ENCODE measurements at regions not wholly inside any gene's neighbourhood (a gene's known extent, or its start where the extent isn't known, plus 50 kb on each side); places are given as distances from the start of the nearest gene placed in this dataset.
"Not testable (repeated sequence)": the region's sequence is repeated elsewhere in the genome, so short reads cannot be mapped to it uniquely, and the experiment has no call there.

DNA sequence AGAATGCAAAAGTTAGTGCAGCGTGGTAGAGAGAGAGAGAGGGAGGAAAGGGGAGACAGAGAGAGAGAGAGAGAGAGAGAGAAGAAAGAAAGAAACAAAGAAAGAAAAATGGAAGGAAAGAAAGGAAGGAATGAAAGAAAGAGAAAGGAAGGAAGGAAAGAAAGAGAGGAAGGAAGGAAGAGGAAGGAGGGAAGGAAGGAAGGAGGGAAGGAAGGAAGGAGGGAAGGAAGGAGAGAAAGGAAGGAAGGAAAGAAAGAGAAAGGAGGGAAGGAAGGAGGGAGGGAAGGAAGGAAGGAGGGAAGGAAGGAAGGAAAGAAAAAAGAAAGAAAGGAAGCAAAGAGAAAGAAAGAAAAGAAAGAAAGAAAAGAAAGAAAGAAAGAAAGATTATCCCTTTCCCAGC is 209.8 kb upstream of the MYO3A start:
- DNase-seq: no peak

DNA sequence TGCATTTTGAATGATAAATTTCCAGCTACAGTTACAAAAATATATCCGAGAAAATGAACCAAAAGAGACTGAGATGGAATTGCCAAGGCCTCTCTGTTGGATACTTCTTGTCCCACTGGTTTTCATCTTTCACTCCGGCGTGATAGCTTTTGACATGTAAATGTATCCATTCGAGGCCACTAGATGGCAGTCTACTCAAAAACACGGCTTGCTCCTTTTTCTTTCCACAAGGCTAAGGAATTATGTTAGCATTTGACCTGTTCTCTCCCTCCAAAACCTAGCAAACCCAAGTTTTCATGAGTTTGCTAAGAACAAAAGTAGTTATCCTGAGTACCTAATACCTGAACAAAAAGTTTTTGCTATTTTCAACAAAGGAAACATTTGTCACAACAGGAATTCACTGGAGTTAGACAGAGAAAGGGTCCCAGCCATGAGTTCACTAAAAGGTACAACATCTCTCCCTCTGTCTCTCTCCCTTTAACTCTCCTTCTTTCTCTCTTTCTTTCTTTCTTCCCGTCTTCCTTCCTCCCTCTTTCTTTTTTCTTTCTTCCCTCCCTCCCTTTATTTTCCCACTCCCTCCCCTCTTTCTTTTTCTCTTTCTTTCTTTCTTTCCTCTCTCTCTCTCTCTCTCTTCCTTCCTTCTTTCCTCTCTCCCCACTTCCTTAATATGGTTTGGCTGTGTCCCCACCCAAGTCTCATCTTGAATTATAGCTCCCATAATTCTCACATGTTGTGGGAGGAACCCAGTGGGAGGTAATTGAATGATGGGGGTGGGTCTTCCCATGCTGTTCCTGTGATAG is 207.9 kb upstream of the MYO3A start:
- peak; percentile 44 for DNase-seq

DNA sequence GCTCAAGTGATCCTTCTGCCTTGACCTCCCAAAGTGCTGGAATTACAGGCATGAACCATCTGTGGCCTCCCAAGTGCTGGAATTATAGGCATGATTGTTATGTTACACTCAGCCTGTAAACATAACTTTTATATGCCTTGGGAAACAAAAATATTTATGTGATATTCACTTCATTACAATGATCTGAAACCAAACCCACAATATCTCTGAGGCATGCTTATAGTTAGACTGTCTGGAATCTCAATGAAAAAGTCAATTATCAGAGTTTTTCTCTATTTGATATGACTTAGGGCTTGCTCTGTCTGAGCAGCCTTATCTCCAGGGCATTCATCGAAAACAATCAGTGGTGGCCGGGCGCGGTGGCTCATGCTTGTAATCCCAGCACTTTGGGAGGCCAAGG is 195.3 kb upstream of the MYO3A start:
- DNase-seq: no peak

DNA sequence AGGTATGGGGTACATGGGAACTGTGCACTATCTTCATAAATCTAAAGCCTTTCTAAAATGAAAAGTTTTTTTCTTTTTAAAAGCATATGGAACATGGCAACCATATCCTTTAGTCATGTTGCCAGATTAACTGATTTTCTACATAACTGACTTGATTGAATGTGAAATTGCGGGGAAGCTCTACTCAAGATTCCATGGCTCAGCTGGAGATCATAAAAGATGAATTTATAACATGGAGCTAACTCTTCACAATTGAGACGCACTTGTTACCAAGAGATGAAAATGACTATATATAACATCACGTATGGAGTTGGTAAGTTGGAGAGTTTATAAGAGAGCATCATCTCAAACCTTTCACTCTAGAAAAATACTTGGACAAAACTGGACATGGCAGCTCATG is 190.2 kb upstream of the MYO3A start:
- DNase-seq: no peak

DNA sequence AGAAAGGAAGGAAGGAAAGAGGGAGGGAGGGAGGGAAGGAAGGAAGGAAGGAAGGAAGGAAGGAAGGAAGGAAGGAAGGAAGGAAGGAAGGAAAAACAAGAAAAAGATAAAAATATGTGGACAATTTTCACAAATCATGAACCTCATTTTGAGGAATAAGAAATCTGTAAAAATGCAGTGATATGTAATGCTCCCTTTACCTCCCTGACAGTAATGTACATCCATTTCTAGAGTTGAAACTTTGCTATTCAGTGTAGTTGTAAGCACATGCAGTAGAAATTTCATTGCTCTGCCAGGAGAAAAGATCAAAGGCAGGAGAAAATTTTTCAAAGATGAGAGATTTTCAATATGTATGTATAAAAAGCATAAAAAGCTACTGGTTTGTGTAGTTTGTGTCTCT is 189.5 kb upstream of the MYO3A start:
- DNase-seq: no peak

DNA sequence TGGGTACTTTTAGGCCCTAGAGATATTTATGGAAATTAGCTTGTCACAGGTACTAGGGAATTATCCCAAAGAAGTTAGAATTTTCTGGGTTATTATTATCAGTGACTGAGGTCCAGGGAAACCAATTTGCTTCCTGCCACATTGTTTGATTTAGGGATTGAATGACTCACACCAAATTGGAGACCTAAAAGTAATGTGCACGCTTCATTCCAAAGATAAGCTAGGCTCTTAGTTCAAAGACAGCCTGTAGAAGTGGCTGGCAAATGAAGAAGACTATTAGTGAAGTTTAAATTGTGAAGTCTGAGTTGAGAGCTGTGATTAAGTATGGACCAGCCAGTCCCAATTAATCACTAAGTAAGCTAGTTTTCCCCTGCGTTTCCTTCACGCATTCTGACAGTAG is 188.1 kb upstream of the MYO3A start:
- no peak for DNase-seq

DNA sequence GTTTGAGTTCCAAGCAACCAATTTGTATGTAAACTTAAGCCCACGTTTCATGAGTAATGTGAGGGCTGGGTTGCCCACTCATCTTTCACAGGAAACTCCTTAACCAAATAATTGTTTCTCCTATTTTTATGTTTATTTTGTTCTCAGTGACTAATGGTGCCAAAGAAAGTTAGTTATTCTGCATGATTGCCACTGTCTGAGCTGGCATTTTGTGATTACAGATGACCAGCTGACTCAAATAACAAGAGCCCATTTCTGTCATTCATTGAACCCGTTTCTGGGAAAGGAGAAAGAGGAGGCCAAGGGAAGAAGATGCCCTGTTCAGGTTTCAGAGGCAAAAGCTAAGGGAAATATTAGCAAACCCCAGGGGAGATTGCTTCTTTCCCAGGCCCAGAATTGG is 186.9 kb upstream of the MYO3A start:
- no peak for DNase-seq

DNA sequence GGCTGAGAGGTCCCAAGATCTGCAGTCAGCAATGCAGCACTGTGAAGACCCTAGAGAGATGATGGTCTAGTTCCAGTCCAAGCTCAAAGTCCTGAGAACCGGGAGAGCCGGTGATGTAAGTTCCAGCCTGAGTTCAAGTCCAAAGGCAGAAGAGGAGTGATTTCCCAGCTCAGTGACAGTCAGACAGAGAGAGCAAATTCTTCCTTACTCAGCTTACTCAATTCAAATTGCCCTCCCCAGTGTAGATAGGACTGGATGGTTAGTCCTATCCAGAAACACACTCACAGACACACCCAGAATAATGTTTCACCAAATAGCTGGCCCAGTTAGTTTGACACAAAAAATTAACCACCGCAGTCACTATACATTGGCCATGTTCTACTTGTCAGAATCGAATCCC is 185.5 kb upstream of the MYO3A start:
- DNase-seq: no peak

DNA sequence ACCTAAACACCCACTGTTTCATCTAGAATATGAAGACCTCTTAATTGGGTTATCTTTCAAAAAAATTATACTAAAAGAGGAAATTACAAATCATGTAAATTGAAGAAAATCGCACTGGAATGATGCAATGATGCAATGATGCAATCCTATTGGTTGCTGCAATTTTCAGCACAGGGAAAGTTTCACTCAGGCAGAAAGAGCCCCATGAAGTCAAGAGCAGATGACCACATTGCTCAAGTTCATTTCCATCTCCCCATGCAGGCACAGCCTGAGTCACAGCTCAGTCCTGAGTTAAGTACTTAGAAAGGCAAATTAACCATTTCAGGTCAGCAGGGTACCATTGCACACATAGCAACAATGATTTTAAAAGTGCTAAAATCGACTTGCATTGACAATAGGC is 180.3 kb upstream of the MYO3A start:
- DNase-seq: no peak

DNA sequence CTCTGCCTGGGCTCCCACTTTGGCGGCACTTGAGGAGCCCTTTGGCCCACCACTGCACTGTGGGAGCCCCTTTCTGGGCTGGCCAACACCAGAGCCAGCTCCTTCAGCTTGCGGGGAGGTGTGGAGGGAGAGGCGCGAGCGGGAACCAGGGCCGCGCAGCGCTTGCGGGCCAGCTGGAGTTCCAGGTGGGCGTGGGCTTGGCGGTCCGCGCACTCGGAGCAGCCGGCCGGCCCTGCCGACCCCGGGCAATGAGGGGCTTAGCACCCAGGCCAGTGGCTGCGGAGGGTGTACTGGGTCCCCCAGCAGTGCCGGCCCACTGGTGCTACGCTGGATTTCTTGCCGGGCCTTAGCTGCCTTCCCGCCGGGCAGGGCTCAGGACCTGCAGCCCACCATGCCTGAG is 178.2 kb upstream of the MYO3A start:
- DNase-seq: not testable (repeated sequence)

DNA sequence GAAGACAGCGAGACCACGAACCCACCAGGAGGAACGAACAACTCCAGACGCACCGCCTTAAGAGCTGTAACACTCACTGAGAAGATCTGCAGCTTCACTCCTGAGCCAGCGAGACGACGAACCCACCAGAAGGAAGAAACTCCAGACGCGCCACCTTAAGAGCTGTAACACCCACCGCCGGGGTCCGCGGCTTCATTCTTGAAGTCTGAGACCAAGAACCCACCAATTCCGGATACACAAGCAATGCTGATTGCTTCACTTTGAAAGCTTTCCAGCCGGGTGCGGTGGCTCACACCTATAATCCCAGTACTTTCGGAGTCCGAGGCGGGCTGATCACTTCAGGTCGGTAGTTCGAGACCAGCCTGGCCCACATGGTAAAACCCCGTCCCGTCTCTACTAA is 177.2 kb upstream of the MYO3A start:
- DNase-seq: no peak

DNA sequence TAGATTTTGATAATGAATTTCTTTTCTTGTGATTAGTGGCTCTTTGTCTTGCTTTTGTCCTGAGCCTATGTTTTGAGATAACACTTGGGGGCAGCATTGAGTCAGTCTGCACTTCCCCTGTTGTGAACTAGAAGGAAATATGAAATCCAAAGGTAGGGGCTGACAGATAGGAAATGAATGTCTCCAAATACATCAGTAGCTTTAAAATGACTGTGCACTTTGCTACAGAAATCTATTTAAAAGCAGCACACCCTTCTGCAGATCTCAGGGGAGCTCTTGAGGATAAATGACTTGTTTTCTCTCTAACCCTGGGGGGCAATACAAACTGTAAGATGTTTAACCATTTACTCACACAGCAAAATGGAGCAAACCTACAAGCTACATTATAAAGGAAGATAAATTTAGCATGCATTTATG is 176.0 kb upstream of the MYO3A start:
- peak; percentile 30 for DNase-seq

DNA sequence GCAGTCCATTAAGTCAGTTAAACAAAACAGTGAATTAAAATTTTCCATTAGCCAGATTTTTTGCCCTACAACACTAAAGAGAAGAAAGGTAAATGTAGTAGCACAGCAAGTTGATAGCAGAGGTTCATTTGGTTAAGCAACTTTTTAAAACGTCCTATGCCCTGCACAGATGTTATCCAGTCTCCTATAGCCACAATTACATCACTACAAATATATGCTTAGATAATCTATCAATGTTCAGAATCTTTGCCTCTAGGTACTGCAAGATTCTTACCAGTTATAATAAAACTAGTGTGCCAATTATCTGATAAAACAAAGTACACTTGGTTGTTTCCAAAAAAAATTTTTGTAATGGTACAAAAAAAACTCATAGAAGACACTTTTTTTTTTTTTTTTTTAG is 175.5 kb upstream of the MYO3A start:
- no peak for DNase-seq

DNA sequence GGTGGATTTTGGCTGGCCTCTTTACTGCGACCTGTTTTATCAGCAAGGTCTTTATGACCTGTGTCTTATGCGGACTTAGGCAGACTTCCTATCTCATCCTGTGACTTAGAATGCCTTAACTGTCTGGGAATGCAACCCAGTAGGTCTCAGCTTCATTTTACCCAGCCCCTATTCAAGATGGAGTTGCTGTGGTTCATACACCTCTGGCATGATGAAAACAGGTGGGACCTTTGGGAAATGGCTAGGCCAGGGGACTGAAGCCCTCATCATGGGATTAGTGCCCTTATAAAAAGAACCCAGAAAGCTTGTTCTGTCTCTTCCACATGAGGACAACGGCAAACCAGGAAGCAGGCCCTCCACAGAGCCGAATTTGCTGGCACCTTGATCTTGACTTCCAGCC is 172.1 kb upstream of the MYO3A start:
- no peak for DNase-seq

DNA sequence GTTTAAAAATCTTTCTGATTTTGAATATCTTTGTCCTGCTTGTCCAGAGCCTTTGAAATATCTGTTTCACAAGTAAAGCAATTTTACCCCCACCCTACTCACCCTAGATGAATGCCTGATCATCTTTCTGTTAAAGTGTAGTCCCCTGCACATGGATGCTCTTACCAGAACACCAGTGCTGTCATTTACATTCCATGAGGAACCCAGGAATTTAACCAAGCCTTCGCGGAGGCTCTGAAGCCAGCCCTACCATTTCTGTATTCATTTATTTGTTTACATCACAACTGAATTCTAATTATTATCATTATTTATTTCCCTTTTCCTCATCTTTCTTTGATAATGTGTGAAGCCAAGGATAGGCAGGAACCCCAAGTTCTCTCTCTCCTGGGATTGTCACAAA is 167.8 kb upstream of the MYO3A start:
- DNase-seq: no peak

DNA sequence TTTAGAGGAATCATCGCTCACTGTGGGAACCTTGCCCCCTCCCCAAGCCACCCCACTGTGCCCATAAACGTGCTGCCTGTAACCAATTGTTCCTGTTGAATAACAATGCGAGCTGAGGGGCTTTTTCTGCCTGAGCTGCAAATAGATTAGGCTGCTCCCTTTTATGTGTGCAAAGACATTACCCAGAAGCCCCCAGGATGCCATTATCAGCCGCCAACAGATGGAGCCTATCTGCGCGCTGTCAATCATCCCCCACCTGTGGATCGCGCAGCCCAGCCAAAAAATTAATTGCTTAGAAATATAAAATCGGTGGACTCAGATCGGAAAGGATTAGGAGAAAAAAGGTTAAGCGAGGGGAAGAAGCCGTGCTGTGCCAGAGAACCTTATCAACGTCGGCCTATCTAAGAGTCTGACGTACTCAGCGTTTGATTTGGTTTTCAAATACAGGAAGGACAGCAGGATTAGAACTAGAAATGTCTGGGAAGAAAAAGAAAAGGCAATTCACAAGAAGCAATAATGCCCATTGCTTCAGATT is 167.3 kb upstream of the MYO3A start:
- DNase-seq: no peak

DNA sequence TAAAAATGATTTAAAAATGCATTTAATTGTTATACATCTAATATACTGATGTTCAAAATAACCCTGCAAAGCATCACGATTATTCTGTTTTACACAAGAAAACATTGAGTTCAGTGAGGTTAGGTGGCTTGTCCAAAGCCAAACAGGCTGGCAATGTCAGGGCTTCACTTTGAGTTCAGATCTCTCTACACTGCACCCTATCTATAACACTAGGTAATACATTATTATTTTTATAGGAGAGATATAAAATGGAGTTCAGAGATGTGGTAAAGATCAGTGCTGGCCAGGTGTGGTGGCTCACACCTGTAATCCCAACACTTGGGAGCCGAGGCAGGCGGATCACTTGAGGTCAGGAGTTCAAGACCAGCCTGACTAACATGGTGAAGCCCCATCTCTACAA is 165.9 kb upstream of the MYO3A start:
- DNase-seq: no peak

DNA sequence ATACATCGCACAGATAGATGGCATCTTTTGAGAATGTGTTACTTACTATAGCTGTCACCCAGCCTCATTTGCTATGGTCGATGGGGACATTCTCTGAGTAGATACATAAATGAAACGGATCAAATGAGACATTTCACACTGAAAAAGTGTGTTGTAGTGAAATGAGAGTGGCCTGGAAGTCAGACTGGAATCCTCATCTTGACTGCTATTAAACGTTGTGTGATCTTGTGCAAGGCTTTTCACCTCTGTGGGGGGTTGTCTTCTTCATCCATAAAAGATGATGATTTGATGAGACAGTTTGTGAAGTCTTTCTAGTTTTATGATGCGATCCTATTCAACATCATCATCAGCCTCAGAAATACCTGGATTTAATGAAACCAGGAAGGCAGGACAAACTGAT is 155.4 kb upstream of the MYO3A start:
- DNase-seq: no peak

DNA sequence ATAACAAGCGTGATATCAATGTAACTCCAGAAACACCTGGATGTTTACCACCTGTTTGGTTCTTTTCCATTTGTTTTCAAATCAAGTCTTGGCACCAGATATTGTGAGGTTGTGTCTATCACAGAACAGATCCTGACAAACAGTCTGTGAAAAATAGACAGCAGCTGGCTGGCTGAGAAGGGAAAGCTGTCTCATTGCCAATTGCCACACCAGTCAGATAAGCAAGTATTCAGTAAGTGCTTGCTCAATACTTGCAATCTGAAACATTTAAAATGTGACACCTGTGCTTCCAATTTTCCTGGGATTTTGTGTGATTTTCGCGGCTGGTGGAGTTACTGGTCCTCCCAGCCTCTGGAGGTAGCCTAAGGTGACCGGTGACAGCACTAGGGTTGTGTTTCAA is 147.9 kb upstream of the MYO3A start:
- no peak for DNase-seq

DNA sequence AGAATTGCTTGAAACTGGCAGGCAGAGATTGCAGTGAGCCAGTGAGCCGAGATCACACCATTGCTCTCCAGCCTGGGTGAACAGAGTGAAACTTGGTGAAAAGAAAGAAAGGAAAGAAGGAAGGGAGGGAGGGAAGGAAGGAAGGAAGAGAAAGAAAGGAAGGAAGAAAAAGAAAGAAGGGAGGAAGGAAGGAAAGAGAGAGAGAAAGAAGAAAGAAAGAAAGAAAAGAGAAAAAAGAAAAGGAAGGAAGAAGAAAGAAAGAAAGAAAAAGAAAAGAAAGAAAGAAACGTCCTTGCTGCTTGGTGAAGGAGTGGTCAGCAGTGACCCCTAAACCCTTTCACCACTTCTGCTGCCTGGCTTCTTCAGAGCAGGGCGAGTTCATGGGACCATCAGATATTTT is 147.1 kb upstream of the MYO3A start:
- no peak for DNase-seq

DNA sequence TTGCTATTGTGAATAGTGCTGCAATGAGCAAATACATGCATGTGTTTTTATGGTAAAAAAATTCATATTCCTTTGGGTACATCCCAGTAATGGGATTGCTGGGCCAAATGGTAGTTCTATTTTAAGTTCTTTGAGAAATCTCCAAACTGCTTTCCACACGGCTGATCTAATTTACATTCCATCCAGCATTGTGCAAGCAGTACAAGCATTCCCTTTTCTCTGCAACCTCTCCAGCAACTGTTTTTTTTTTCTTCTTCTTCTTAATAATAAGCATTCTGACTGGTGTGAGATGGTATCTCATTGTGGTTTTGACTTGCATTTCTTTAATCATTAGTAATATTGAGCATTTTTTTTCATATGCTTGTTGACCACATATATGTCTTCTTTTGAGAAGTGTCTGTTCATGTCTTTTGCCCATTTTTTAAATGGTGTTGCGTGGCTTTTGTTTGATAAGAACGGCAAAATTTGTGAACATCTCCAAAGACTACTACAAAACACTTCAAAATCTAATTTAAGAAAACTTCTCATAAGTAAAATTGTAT is 136.1 kb upstream of the MYO3A start:
- DNase-seq: no peak

DNA sequence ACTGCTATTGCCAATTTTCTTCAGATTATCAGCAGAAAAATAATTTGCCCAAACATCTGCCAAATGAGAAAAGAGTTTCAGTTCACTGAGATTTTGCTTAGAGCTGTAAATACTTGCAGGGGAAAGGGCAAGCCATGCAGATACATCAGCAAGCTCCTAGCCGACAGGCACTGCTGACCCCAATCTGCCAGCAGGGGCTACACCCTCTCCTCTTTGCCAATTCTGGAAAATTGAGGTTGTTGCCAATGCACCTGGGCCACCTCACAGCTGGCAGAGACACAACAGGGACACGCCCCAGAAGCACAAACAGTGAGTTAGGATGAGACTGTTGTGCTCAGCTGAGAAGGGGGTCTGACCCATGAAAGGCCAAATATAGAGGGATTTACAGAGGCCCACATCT is 129.5 kb upstream of the MYO3A start:
- DNase-seq: no peak

DNA sequence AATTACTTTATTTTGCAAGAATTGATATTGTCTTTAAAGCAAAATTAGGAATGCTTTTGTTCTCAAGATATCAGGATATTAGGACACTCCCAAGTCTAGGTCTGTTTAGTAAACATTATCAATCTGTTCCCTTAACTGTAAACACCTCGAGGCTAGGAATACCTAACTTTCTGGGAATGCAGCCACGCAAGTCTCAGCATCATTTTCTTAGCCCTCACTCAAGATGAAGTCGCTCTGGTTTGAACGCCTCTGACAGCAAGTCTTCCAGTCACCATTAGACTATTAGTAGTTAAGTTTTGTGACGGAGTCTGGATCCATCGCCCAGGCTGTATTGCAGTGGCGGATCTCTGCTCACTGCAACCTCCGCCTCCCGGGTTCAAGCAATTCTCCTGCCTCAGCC is 128.0 kb upstream of the MYO3A start:
- DNase-seq: no peak

DNA sequence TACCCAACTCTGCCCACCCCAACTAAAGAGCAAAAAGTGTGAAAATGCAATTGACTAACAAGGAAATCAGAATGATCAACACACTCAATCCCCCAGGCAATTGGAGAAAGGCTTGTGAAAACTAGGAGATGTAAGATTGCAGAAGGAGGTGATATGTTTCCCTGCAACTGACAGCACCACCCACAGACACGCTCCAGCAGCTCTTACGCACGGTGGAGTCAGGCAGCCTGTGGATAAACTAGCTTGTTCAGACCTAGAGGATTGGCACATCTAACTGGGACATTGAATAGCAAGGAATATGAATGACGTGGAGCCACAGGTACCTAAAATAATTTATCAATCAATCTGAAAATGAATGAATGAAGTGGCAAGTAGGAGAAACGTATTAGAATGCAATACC is 125.7 kb upstream of the MYO3A start:
- no peak for DNase-seq

Data from NCI-H2107 (cell line).